Lower leg skin (tissue), 4 donors: ENCODE measurements at regions not wholly inside any gene's neighbourhood (a gene's known extent, or its start where the extent isn't known, plus 50 kb on each side); places are given as distances from the start of the nearest gene placed in this dataset.

Experiments
- DNase-seq, 2 donors: peaks; one replicate each; pipeline ENCODE4 v3.0.0-alpha.2; 2019; ENCODE audit warnings: low spot score in 2 of 2
- H3K4me3 ChIP-seq: fragments of 200-600 bp; sonication (generic); 2 replicates; pipeline ENCODE4 v1.5.1; 2017; ENCODE audit warnings: mild to moderate bottlenecking, low read depth; ENCODE audit not compliant: poor library complexity, severe bottlenecking
- POLR2A ChIP-seq, 2 donors: fragments of 450-650 bp; IDR thresholded peaks; one replicate each; pipeline ENCODE4 v1.6.1; 2016 to 2017; ENCODE audit warnings: antibody characterized with exemption in 2 of 2, mild to moderate bottlenecking in 1 of 2, moderate library complexity in 1 of 2
- WGBS, 2 donors: methylation state at CpG; one replicate each; pipeline ENCODE4 v1.1.5; 2018; 5-methylcytosine and 5-hydroxymethylcytosine counted together
- intact Hi-C: fragments of 100-400 bp; cut with DNase I; formaldehyde crosslinking; loops from one replicate; pipeline ENCODE4 v1.15.0; 2023; ENCODE audit warnings: low total_unique reads
- TF ChIP-seq, protein P1 (sequence below), 3 donors: fragments of 450-650 bp; IDR thresholded peaks; one replicate each; pipeline ENCODE4 v1.5.1; 2016; ENCODE audit warnings: antibody characterized with exemption in 3 of 3, mild to moderate bottlenecking in 3 of 3, moderate library complexity in 2 of 3

DNA sequence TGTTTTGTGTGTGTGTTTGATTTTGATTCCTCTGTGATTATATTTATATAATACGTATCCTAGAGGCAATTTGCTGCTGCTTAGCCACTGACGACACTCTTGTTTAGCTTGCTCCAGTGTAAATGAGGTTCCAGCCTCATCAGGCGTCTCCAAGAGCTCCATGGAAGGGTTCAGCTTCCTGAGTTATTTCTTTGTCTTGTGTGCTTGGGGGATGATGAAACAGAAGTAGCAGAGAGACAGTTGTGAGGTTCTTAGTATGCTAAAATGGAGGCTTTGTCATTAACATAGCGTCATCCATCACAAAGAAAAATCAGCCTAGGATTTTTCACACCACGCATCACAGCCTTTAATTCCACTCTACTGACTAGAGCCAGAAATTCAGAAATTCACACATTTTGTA, 85.1 kb downstream of the KLF6 start:
- TF ChIP-seq POLR2A (IDR thresholded peaks at IDR 0.05) = no peak
- TF ChIP-seq, protein P1, sequence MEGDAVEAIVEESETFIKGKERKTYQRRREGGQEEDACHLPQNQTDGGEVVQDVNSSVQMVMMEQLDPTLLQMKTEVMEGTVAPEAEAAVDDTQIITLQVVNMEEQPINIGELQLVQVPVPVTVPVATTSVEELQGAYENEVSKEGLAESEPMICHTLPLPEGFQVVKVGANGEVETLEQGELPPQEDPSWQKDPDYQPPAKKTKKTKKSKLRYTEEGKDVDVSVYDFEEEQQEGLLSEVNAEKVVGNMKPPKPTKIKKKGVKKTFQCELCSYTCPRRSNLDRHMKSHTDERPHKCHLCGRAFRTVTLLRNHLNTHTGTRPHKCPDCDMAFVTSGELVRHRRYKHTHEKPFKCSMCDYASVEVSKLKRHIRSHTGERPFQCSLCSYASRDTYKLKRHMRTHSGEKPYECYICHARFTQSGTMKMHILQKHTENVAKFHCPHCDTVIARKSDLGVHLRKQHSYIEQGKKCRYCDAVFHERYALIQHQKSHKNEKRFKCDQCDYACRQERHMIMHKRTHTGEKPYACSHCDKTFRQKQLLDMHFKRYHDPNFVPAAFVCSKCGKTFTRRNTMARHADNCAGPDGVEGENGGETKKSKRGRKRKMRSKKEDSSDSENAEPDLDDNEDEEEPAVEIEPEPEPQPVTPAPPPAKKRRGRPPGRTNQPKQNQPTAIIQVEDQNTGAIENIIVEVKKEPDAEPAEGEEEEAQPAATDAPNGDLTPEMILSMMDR (IDR thresholded peaks at IDR 0.05) = no peak
- DNase-seq = no peak
- H3K4me3 ChIP-seq = no peak overlapping the region
- WGBS, 2 donors = 78 to 85% methylated on average over 5 of the region's 5 CpGs
- intact Hi-C loops = no loop called here

DNA sequence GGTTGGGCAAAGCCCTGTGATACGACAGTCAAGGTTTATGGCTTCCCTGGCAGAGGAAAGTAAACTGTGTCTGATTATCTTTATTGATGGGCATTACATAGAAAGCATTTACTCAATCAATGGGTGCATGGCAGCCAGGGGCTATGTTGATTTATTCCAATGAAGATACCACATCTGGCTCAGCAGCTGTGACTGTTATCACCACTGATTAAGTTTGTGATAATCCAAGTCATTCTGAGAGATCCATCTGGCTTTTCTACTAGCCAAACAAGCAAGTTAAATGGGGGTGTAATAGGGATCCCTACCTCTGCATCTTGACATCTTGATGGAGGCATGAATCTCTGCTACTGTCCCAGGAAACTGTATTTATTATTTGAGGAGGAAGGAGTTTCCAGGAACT, 86.7 kb downstream of the KLF6 start:
- TF ChIP-seq, protein P1 (IDR thresholded peaks at IDR 0.05) = no peak
- no peak for TF ChIP-seq POLR2A (IDR thresholded peaks at IDR 0.05)
- no peak overlapping the region for H3K4me3 ChIP-seq
- 93 to 94% methylated on average over 1 of the region's 1 CpG for WGBS, 2 donors
- no peak for DNase-seq
- intact Hi-C loops = no loop called here

DNA sequence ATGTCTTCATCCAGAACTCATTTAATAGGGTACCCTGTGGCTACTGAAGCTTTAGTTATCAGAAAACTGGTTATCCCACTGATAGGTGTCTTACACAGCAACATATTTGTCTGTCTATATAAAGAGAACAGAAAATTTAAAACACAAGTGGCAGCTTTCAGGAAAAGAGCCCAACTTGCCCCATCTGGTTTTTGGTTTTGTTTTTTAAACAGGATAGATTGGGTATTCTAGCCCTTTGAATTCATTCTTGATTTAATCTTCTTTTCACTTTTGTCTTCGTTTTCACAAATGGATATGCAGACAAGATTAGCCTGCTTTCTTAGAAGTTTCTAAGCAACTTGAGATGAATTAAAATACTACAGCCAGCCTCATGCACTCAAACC, 91.3 kb downstream of the KLF6 start:
- DNase-seq = no peak
- TF ChIP-seq, protein P1 (IDR thresholded peaks at IDR 0.05) = no peak
- TF ChIP-seq POLR2A (IDR thresholded peaks at IDR 0.05) = no peak
- intact Hi-C loops = no loop called here
- H3K4me3 ChIP-seq = no peak overlapping the region
- WGBS, 2 donors = 37 to 59% methylated on average over 1 of the region's 1 CpG

DNA sequence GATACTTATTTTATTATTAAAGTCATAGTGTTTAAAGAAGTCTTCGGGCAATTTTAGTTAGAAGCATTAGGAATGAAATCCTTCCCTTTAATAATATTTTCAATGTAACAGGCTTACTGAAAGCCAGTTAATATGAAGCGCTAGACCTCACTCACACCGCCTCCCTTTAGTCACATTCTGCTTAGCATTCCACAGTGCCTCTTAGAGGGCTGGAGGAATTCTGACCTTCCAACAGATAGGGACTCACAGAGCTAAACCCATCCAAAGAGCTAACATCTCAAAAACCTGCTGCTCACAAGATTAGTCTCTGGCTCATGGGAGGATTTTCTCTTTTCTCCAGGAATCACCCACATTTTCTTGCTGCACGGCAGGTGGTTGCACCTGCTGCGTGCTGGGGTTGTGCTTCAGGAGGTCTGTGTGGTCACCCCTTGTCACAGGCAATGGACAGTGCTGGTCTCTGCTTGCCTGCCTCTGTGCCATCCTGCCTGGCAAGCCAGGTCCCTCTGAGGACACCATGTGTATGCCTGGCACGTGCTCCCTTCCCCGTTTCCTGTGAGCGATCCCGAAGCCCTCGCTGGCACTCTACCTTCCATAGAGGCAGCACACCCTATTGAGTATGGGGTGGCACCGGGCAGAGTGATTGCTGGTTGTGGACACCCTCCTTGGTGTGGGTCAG, 91.8 kb downstream of the KLF6 start:
- DNase-seq = no peak
- intact Hi-C loops = no loop called here
- 87 to 91% methylated on average over 11 of the region's 11 CpGs for WGBS, 2 donors
- no peak for TF ChIP-seq POLR2A (IDR thresholded peaks at IDR 0.05)
- TF ChIP-seq, protein P1 (IDR thresholded peaks at IDR 0.05) = no peak
- no peak overlapping the region for H3K4me3 ChIP-seq

DNA sequence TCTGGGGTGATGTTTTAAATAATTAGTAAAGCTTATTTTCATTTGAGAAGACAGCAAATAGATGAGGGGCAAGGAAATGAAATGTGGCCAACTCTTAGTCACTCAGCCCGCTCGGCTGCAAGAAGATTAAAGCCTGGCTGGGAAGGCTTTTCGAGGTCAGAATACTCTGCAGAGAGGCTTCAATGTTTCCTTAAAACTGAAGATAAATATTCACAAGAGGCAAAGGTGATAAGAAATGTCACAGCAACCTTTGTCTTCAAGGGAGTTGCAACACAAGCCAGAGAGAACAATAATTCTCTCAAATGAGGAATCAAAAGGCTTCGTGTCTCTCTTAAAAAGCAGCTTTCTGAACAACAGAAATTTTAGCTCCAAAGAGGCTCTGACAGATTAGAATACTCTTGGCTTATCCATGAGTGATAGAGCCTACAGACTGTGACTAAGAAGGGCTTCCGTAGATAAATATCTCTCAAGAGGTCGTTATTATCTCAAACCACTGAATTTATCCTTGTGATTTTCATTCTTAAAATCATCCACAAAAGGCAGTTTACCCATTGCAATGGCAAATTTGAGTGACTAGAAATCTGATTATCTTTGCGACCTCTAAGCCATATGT, 92.5 kb downstream of the KLF6 start:
- WGBS, 2 donors = 69 to 70% methylated on average over 7 of the region's 7 CpGs
- no peak for DNase-seq
- TF ChIP-seq, protein P1 (IDR thresholded peaks at IDR 0.05) = no peak
- no peak for TF ChIP-seq POLR2A (IDR thresholded peaks at IDR 0.05)

DNA sequence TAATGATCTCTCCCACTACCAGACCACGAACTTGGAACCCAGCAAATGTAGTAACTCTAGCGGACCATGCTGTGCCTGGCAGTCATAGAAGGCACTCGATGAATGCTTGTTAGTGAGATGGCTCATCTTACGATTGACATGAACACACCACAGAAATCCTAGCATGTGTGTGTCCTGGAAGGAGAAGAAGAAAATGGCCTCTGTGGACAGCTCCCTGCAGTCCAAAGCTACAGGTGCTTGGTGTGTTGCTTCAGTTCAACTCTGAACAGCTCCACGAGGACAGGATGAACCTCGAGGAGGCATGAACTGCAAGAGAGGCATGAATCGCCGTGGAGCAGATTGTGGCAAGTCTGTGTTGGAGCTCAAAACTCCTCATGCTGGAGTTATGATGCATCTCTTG, 93.5 kb downstream of the KLF6 start:
- TF ChIP-seq, protein P1 (IDR thresholded peaks at IDR 0.05) = no peak
- no peak for TF ChIP-seq POLR2A (IDR thresholded peaks at IDR 0.05)
- intact Hi-C loops = no loop called here

More for the DNA sequence above, 92.5 kb downstream of the KLF6 start:
- H3K4me3 ChIP-seq = no peak overlapping the region
- intact Hi-C loops = no loop called here

More for the DNA sequence above, 93.5 kb downstream of the KLF6 start:
- 88 to 89% methylated on average over 8 of the region's 8 CpGs for WGBS, 2 donors
- no peak for DNase-seq
- no peak overlapping the region for H3K4me3 ChIP-seq
